HFF-Myc (cell line): ENCODE measurements at regions not wholly inside any gene's neighbourhood (a gene's known extent, or its start where the extent isn't known, plus 50 kb on each side); places are given as distances from the start of the nearest gene placed in this dataset.
"Not testable (repeated sequence)": the region's sequence is repeated elsewhere in the genome, so short reads cannot be mapped to it uniquely, and the experiment has no call there.

Source experiments
- DNase-seq: peaks from one replicate; pipeline ENCODE4 v3.0.0-alpha.2; 2011; ENCODE audit warnings: low read depth; ENCODE audit errors: extremely low read depth
- H3K4me3 ChIP-seq: replicated peaks from 2 replicates; pipeline ENCODE4 v1.5.1; 2011; ENCODE audit warnings: low read depth, mild to moderate bottlenecking, control low read depth, low read length
- TF ChIP-seq, protein P1 (sequence below): IDR thresholded peaks from 2 replicates; pipeline ENCODE4 v1.5.1; 2012; ENCODE audit warnings: mild to moderate bottlenecking, low read depth, low read length, control low read depth; ENCODE audit errors: missing control alignments

DNA sequence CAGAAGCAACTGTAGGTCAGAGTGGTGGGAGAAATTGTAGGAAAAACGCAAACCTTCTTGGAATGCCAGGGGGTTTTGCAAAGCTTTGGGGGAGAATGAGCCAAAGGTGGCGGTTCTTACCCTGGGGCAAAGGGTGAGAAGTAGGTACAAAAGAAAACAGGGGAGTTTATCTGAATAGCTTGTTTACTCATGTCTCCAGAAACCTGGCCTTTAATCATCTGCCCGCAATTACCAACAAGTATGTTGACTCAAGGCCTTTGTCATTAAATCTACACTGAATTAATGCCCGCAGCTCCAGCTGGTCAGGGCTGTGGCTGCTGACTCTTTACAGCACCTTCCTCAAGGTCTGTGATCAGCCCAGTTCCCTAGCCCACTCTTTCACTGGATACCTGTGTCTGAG is 320.1 kb downstream of the CBLN1 start:
- no peak overlapping the region for H3K4me3 ChIP-seq
- DNase-seq: no peak
- TF ChIP-seq, protein P1, sequence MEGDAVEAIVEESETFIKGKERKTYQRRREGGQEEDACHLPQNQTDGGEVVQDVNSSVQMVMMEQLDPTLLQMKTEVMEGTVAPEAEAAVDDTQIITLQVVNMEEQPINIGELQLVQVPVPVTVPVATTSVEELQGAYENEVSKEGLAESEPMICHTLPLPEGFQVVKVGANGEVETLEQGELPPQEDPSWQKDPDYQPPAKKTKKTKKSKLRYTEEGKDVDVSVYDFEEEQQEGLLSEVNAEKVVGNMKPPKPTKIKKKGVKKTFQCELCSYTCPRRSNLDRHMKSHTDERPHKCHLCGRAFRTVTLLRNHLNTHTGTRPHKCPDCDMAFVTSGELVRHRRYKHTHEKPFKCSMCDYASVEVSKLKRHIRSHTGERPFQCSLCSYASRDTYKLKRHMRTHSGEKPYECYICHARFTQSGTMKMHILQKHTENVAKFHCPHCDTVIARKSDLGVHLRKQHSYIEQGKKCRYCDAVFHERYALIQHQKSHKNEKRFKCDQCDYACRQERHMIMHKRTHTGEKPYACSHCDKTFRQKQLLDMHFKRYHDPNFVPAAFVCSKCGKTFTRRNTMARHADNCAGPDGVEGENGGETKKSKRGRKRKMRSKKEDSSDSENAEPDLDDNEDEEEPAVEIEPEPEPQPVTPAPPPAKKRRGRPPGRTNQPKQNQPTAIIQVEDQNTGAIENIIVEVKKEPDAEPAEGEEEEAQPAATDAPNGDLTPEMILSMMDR: no peak

DNA sequence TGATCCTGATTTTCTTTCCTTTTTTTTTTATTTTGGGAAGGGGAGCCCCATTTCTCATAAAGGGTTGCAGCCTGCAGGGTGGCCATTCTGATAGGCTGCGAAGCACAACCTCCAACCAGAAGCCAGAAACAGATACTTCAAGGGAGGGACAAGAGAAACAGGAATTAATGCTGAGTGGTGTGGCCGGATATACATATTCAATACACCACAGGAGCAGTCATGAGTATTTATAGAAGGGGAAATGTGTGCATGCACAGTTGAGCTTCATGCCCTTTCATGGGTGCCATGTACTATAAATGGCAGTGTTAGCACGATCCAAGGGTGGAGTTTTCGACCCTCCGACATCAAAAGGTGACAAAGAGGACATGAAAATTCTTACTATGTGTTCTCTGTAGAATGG is 320.8 kb downstream of the CBLN1 start:
- no peak overlapping the region for H3K4me3 ChIP-seq
- TF ChIP-seq, protein P1: no peak
- no peak for DNase-seq

DNA sequence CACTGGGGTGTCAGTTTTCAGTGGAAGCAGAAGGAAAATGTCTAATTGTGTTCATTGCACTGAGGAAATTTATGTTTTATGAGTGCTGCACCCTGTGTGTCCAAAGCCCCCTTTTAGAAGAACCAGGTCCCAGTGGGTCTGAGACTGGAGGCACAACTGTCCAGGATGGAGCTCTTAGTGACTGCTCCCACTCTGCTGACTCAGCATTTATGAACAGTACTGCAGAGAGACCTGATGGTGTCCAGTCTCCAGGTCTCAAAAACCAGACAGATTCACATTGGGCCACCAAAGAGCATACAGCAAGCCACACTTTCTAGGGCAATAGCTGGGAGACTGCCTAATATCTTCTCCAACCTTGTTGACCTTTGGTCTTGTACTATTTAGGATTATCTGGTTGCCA is 321.9 kb downstream of the CBLN1 start:
- H3K4me3 ChIP-seq: no peak overlapping the region
- DNase-seq: no peak
- TF ChIP-seq, protein P1: no peak

DNA sequence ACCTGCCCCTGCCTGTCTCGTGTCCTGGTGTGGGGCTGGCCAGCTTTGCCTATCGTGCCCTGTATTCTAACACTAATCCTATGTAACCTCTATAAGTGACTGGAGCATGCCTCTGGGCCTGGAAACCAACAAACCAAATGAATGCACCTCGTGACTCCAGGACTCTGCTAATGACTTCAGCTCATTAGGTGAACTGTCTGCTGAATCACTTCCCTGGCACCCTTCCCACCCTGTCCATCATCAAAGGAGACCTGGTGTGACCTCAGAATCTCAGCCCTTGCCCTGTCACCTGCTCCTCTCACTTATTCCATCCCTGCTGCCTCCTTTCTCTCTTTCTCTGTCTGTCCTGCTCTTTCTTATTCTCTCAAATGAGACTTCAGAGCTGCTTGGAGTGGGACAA is 322.4 kb downstream of the CBLN1 start:
- no peak overlapping the region for H3K4me3 ChIP-seq
- TF ChIP-seq, protein P1: no peak
- DNase-seq: no peak

DNA sequence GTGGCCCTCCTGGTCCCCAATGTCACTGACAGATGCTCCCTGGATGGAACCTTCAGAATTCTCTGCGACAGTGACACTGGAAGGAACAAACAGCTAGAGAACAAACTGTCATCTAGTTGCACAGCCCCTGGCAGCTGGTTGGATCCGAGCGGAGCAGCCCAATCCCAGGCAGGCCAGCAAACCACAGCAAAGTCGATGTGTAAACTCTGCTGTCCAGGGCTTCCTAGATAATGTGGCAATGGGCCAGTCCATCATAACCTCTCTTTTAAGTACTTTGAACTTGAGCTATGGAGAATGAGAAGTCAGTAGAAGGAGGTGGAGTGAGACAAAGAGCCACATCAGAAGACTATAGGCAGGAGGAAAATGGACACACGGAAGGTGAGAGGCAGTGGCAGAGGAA is 323.0 kb downstream of the CBLN1 start:
- no peak for DNase-seq
- TF ChIP-seq, protein P1: no peak

DNA sequence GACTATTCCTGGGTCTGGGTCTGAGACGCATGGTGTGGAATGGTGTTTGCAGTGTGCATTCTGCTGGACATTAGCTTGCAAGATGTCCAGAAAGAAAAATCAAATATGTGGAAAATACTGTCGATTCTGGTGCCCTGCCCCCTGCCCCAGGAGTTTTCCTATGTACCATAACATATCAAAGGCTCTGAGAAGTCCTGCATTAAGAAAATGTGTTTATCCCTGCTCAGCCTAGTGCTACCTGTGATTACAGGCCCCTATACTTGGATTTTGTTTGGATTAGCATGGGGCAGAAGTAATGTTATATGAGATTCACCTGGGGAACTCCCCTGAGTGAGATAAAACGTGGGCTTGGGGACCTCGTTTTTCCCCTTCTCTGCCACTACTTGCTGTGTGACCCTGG is 325.0 kb downstream of the CBLN1 start:
- DNase-seq: no peak
- TF ChIP-seq, protein P1: no peak

More for the DNA sequence above, 323.0 kb downstream of the CBLN1 start:
- no peak overlapping the region for H3K4me3 ChIP-seq

DNA sequence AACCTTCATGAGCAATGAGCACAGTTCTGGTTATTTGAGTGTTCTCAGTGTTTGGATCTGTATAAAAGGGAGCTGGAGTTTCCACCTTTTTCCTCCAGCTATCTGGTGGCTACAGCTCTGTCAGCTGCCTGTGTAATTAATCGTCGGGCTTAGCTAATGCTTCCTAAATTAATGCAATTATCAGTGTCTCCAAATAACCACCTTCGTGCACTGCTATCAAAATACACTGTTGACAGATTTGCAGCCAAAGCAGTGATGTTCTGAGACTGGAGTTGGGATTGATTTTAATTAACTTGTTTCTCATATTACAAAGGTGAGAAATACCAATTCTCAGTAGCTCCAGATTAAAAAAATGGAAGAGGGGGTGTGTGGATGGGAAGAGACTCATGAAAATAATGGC is 325.8 kb downstream of the CBLN1 start:
- H3K4me3 ChIP-seq: no peak overlapping the region
- no peak for DNase-seq

More for the DNA sequence above, 325.0 kb downstream of the CBLN1 start:
- no peak overlapping the region for H3K4me3 ChIP-seq

DNA sequence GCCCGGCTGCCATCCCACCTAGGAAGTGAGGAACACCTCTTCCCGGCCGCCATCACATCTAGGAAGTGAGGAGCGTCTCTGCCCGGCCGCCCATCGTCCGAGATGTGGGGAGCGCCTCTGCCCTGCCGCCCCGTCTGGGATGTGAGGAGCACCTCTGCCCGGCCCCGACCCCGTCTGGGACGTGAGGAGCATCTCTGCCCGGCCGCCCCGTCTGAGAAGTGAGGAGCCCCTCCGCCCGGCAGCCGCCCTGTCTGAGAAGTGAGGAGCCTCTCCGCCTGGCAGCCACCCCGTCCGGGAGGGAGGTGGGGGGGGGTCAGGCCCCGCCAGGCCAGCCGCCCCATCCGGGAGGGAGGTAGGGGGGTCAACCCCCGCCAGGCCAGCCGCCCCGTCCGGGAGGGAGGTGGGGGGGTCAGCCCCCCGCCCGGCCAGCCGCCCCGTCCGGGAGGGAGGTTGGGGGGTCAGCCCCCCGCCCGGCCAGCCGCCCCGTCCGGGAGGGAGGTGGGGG is 330.0 kb downstream of the CBLN1 start:
- DNase-seq, H3K4me3 ChIP-seq: not testable (repeated sequence)

More for the DNA sequence above, 325.8 kb downstream of the CBLN1 start:
- TF ChIP-seq, protein P1: no peak
